ENCODE measurements at regions not wholly inside any gene's neighbourhood (a gene's known extent, or its start where the extent isn't known, plus 50 kb on each side); places are given as distances from the start of the nearest gene placed in this dataset.

DNA sequence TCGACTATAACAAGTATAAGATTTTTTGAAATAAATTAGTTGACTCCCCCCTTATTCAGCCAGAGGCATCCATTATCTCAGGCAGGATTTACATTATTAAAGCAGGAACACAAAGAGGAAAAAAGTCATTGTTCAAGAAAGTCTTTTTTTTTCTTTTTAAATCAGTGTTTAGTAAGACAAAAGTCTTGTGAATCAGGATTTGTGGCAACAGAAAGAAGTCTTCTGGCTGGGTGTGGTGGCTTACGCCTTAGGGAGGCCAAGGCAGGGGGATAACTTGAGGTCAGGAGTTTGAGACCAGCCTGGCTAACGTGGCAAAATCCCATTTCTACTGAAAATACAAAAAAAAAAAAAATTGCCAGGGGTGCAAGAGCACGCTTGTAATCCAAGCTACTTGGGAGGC is 505.5 kb downstream of the LMO4 start:
- no peak for DNase-seq

DNA sequence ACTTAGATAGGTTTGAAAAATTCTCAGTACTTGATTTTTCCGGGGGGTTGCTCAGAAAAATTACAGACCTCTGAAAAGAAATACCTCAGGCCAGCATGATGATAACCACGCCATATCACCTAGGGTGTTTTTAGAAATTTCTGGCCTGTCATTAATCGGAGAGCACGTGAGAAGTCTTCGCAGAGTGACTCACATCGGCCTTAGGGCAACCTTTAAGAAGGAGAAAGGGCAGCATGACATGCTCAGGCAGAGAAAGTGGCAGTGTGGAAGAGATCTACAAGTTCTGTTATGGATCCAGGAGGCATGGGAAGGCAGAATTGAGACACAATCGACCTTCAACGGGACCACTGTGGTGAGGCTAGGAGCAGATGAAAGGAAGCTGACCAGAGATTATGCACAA is 506.3 kb downstream of the LMO4 start:
- DNase-seq, result no peak

DNA sequence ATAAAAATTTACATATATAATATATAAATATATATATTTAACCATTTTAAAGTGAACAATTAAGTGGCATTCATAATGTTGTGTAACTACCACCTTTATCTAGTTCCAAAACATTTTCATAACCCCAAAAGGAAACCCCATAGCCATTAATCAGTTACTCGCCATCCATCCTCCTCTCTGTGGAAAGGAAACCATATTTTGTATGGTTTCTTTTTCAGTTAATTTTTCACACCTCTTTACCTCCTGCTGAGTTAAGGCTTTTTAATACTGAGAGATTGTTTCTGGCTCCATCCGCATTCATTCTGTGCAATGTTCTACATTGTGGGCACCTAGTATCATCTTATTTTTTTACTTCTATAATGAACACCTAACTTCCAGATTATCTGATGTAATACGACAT is 512.1 kb downstream of the LMO4 start:
- DNase-seq, result no peak

DNA sequence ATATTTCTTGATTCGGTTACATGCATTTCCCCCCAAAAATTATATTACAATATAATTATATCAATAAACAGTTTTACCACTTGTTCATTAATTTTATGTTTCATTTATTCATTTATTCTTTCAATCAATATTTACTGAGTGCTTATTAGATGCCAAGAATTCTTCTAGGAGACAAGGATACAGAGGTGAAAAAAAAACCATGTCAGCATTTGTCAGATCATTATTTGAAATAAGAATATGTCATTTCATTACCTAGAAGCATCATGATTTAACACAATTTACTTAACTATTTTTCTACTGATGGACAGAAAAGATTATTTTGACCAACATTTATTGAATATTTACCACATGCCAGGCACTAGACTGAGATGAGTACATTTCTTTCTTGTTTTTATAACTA is 512.7 kb downstream of the LMO4 start:
- DNase-seq, result no peak

DNA sequence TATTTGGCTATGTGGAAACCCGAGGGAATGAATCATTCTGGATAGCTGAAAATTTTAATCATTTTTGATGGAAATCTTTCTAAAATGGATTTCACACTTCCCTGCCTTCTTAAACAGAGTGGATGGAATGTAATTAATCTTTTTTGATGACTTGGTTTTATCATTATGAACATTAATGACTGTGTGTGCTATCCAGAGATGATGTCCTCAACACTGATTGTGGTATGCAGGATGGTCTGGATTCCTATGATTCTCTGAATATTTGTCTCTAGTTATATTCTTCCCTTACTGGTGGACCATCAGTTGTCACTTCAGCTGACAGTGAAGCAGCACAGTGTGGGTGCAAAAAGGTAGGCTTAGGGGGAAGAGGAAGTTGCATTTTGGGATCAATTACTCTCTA is 513.5 kb downstream of the LMO4 start:
- DNase-seq, result no peak

DNA sequence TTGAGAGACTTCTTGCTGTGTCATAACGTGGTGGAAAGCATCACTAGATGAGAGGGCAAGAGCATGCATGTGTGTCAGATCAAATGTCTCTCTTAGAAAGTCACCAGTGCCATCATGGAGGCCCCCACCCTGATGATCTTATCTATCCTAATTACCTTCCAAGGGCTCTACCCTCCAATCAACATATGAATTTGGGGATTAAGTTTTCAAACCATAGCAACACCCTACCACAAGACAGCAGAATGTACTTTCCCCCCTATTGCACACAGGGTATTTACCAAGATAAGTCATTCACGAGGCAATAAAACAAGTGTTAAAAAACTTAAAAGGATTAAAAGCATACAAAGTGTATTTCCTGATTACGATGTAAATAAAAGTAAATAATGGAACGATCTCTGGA is 515.6 kb downstream of the LMO4 start:
- no peak for DNase-seq

DNA sequence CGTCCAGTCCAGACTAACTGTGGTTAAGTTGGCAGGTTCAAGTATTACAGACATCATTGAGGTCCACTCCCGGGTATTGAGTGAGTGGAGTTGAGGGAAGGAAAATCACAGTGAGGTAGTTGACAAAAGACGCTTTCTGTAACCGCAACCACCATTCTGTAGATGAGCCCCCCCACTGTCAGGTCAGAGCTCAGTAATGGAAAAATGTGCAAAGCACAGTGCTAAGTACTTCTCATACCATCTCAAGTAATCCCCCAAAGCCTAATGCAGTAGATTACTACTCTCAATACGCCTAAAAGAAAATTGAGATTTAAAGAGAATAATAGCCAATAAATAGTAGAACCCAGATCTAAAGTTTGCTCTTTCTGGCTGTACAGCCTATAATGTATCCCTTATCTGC is 522.8 kb downstream of the LMO4 start:
- DNase-seq, result no peak

DNA sequence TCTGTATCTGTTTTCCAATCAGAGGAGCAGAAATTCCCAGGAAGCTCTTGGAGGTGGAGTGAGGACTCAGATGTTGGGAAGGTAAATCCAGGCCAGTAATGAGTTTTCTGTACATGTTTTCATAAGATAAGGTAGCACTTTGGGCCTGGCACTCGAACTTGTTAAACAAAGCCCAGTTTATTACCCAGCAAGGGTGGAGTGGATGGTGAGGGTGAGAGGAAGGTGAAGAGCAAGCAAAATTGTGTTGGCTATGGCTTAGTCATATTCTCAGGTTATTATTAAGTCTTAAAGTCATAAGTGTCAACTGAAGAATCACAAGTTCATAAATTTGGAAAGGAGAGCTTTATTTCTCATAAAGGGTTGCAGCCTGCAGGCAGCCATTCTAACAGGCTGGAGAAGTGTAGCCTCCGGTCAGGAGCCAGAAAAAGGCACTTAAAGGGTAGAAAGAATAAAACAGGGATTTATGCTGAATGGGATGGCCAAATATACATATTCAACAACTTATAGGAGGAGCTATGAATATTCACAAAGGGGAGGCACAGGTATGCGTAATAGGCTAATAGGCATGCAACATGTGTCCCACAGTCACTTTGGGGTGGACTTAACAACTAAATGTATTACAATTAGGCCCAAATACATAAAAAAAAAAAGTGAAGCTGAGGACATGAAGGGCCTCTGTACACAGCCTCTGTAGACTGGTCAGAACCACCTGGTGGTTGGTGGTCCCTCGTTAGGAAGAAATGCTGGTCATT is 523.9 kb downstream of the LMO4 start:
- DNase-seq, result no peak

DNA sequence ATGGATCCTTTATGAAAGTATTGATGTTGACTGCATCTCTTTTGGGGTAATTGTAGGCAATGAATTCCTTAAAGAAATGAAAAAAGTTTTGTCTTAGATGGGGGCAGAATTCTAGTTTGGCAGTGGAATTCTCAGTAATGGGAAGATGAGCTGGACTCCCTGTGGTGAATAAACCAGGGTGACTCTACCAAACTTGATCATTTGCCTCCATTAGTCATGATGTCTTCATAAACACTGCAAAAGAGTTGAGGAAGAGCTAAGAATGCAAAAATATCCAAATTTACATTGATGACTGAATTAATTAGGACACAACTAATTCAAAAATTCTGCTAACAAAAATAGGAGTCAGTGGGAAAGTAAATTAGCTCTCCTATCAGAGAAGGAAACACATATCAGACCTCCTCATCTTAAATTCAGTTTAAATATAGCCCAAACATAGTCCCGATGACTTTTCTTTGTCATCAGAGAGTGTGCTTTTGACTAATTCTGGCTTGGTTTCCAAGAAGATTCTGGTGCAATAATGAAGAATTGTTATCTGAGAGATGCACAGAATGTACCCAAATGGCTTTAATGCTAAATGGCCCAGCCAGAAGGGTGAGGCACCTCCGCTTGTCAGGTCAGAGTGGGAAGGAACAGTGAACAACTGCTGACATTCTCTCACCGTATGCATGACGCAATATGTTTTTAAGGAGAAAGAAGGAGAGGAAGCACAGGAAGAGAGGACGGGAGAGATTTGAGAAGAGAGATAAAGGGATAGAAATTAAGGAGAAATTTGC is 525.1 kb downstream of the LMO4 start:
- DNase-seq, result no peak

DNA sequence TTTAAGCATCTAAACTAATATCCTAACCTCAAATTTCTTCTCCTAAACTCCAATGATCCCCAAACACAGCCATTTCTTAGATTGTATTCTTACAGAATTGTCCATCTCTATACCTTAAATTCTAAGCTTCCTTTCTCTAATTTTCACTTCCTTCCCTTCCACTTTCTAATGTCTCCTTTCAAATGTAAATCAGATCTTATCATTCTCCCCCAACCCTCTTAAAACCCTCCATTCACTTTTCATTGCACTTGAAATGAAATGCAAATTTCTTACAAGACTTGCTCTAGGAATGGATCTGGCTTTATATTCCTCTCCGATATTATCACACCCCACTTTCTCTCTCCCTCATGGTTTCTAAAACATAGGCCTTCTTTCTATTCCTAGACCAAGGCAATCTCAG is 534.6 kb downstream of the LMO4 start:
- no peak for DNase-seq

DNA sequence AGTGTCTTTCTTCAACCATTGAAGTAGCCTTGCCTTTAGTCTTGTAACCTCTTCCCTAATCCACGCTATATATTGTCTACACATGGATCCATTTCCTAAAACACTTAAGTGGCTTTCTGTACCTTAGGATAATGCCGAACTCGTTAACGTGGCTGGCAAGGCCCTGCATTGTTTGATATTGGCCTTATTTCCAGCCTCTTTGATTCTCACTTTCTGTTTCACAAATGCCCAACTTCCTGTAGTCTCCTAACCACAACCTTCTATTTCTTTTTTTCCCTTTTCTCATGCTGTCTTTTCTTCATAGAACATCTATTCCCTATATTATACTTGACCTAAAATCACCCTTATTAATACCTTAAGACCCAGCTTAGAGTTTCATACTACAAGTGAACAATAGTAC is 536.0 kb downstream of the LMO4 start:
- DNase-seq, result no peak

DNA sequence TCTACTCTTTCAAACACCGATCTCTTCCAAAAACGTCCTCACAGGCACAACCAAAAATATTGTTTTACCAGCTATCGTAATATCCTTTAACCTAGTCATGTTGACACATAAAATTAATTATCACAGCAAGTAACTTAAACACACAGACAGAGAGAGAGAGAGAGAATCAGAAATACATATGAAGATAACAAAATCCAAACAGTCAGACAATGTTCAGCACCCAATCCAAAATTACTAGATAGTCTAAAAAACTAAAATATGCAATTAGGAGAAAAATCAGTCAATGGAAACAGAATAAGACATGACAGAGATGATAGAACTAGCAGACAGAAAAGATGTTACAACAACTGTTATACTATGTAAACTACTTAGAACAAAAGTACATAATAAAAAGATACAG is 537.7 kb downstream of the LMO4 start:
- DNase-seq, result no peak

DNA sequence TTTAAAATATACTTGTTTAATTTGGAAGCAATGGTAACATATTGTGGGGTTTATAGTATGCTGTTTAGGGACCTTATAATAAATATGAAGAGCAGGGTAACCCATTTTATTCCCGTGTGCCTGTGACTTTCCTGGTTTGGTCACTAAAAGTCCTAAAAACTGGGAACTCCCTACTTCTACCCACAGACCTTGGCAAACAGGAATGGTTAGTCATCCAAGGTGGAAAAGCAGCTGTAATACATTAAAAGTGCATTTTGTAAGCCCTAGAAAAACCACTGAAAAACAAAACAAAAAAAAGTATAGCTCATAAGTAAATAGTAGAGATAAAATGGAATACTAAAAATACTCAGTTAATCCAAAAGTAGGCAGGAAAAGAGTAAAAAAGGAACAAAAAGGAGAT is 538.9 kb downstream of the LMO4 start:
- no peak for DNase-seq

DNA sequence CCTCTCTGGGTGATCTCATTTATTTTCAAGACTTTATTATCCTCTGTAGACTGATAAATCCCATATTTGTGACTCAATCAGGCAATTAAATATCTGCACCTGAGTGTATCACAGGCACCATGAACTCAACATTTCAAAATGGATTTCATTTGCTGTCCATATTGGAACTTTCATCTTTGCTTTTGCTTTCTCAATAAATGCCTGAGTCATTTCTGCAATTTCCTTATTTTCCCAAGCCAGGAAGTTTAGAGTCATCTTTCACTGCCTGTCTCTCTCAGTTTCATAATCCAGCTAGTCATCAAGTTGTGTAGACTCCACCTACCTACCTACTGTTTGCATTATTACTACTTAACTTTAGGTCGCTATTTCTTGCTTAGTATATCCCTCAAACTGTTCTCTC is 540.9 kb downstream of the LMO4 start:
- DNase-seq, result no peak

DNA sequence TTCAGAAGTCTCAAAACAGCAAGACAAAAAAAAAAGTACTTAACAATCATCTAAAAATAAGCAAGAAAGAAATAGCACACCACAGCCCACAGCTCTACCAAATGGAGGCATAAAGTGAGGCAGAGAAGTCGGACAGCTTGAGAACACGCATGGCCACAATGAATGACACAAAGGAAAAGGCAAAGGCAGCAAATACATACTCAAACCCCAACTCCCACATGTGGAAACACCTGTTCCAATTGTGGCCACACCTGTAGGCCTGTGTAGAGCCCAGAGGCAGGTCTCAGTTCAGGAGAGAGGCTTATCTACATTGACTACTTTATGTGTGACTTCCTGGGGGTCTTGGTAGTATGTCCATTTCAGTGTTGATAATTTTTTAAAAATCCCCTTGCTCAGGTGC is 543.5 kb downstream of the LMO4 start:
- DNase-seq, result no peak

DNA sequence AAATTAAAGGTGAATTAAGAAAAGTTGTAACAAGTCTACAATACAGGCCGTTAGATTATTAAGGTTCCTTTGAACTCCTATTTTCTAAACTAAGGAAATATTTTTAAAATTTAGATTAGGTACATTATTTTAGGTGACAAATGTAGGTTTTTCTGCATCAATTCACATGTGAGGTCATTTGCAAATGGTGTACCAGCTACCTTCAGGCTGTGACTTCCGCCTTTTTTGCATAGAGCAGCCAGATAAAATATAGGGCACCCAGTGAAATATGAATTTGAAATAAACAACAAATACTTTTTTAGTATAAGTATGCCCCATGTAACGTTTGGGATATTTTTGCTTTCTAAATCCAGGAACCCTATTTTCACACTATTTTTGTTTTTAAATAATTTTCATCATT is 544.0 kb downstream of the LMO4 start:
- DNase-seq, result no peak

DNA sequence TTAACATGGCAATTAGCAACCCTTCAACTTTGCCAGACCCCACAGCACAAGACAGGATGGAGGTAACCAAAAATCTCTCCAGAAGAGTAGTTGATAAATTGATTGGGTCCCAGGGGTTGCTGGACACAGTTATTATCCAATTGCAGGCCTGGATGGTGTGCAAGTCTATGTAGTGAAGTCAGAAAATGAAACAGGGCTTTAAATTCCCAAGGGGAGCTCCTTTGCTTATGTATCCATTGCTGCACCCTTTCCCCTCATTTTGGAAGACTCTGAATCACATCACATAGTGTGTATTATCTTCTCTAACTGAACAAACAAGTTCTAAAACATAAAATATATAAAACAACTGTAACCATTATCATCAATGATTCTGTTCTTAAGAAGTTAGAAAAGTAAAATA is 550.2 kb downstream of the LMO4 start:
- DNase-seq, result no peak

DNA sequence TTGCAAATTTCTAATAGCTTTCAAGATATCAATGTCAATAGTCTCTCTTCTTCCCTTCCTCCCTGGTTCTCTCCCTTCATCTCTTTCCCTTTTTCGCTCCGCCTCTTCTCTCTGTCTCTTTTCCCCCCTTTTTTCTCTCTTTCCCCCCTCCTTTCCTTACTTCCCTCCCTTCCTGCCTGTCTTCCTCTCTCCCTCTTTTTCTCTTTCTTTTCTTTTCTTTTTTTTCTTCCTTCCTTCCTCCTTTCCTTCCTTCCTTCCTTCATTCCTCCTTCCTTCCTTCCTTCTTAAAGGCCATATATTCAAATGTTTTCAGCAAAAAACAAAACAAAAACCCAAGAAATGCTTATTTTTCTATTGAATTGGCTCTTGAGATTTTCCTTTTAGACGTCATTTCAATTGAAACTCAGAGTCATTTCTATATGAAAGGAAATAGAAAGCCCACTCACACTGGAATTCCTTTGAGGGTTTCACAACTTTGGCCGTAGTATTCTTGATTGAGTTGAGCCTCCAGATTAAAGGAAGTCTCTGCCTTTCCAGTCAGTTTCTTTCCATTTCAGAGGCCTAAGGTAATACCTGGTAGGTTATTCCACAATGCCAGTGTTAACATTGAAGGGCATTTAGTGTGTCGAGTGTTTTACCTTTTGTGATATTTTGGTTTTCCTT is 551.5 kb downstream of the LMO4 start:
- no peak for DNase-seq

DNA sequence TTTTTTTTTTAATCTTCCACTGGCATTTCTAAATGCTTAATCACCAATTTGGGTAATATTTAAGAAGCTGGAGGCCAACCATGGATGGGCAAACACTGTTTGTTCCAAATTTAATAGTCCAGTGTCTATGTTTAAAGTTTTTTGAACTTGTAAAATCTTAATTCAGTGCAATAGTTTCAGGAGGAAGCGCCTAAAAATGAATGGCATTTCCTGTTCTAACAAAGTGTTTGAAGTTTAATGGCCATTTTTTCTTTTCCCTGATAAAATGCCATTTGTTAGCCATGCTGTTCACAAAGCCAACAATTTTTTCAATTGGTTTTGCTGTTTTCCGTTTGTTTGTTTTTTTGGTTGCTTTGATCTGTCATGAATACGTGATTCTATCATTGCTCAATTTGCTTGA is 552.1 kb downstream of the LMO4 start:
- DNase-seq, result no peak

DNA sequence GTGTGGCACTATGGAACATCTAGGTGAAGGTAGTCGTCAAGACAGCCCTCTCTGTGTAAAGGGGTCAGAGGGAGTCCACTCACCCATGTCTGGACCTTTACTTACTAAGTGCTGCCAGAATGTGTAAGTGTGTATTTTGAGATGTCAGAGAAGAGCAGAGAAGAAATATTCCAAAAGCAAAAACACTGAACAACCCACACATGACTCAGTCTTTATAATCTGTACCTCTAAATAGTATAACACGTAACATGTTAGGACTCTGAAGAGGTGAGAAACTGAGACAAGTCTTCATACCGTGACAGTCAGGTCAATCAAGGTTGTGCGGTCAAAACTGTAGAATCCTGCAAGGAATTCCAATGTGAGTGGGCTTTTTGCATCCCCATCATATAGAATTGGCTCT is 555.2 kb downstream of the LMO4 start:
- no peak for DNase-seq

DNA sequence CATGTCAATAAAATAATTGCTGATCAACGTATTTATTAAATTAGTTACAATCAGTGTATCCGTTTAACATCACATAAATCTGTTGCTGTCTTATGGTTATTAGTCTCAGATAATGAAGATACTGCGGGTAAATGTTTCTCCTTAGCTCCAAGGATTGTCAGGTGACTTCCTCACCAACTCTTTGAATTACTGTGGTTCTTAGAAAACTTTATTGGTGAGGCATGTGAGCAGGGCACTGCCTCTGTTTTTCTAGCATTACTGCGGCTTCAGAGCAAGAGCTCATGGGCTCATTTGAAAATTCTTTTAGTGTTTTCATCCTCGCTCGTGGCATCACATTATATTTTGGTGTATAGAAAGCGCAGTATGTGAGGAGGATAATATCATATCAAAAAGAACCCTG is 555.9 kb downstream of the LMO4 start:
- DNase-seq, result no peak

DNA sequence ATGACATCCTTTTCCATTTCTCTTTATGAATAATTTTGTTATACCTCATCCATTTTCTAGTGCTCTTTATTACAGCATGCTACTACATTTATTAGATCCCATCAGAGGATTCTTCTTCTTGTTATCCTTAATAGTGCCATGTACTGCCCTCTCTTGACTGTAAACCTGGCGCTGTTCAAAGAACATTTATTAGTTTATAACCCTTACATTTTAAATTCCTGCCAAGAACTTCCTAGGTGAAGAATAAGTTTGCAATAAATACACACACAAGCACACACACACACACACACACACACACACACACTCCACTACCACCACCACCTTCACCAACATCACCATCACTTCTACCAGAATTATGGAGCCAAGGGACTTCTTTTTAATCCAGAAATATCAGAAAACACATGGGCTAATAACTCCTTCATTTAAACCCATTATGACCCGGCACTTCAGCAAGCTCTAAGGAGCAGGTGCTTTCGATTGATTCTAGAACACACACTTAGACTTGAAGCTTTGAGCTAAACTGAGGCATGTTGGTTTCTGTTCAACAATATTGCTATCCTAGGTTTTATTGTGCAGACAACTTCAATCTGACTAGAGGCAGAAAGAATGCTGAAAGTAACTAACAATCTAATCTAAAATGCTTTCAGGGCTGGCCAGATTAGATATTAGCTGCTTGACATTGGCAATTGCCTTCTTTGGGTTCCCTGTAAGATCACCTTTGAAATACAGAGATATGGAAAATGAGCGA is 556.8 kb downstream of the LMO4 start:
- DNase-seq, result no peak

DNA sequence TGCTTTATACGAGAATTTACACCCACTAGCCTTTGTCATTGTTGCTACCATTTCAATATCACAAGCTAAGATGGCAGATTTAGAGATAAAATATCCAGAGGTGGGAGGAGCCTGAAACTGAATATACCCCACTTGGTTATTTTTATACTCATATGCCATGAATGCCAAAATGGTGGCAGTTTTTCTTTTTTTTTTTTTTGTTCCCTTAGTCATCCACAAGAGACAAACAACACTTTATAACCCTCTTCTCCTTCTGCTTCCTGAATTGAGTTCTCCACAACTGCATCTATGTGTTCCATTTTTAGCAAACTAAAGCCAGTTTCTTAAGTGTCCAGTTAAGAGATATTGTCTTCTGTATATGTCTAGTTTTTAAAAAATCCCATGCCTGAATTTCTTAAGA is 558.4 kb downstream of the LMO4 start:
- DNase-seq, result no peak

DNA sequence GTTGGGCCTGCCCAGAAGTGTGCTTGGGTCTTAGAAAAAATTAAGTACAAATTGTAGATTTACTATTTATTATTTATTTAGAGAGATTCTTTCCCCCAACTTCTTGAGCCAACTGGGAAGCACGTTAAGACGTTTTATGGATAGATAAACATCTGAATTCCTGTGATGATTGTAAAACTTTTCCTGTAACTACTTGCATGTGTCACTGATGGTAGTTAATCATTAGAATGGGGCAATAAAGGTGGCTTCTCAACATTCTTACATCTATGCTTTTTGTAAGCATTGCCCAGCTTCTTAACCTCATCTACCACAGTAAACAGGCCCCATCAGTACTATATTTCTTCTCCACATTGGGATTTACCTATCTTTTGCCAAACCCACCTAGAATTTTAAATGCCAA is 559.8 kb downstream of the LMO4 start:
- no peak for DNase-seq

Measured in DMS153 (cell line).